ENCODE measurements at regions not wholly inside any gene's neighbourhood (a gene's known extent, or its start where the extent isn't known, plus 50 kb on each side); places are given as distances from the start of the nearest gene placed in this dataset.
"Not testable (repeated sequence)": the region's sequence is repeated elsewhere in the genome, so short reads cannot be mapped to it uniquely, and the experiment has no call there.

DNA sequence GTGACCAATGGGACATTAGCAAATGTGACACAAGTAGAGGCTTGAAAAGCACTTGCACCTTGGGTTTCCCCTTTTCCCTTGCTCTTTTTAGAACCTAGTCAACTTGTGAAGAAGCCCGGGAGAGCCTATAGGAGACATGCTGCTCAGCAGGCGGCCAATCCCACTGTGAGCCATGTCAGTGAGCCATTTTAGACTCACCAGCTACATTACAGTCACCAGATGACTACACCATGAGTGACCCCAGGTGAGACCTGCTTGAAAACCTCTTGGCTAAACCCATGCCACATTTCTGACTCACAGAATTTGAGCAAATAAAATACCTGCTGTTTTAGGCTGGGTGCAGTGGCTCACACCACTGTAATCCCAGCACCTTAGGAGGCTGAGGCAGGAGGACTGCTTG is 317.5 kb downstream of the KLF12 start:
- in situ Hi-C loops (cut with MboI; ENCODE audit: low pct_unique_long_range_greater_than_20kb, low sequenced_read_pairs, unreplicated experiment) = no loop called here
- DNase-seq (ENCODE audit: low spot score) = no peak
- TF ChIP-seq, protein P1, sequence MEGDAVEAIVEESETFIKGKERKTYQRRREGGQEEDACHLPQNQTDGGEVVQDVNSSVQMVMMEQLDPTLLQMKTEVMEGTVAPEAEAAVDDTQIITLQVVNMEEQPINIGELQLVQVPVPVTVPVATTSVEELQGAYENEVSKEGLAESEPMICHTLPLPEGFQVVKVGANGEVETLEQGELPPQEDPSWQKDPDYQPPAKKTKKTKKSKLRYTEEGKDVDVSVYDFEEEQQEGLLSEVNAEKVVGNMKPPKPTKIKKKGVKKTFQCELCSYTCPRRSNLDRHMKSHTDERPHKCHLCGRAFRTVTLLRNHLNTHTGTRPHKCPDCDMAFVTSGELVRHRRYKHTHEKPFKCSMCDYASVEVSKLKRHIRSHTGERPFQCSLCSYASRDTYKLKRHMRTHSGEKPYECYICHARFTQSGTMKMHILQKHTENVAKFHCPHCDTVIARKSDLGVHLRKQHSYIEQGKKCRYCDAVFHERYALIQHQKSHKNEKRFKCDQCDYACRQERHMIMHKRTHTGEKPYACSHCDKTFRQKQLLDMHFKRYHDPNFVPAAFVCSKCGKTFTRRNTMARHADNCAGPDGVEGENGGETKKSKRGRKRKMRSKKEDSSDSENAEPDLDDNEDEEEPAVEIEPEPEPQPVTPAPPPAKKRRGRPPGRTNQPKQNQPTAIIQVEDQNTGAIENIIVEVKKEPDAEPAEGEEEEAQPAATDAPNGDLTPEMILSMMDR (IDR thresholded peaks at IDR 0.05; ENCODE audit: extremely low read depth, insufficient read depth, missing control alignments) = no peak

DNA sequence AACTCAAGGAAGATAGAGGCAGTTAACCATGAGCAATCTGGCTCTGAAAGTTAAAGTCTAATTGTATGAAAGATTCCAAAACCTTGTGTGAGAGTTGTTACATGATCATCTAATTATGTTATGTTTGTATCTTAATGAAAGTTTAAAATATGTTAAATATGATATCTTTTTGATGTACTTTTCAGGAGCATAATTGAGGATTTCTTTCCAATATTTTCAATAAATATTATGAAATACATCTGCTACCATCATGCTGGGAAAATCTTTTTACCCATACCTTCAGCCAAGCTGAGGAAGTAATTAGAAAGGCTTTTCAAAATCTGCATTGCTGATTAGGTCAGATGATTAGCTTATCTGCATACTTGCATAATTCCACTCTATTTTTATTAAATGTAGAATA is 318.4 kb downstream of the KLF12 start:
- in situ Hi-C loops (cut with MboI; ENCODE audit: low pct_unique_long_range_greater_than_20kb, low sequenced_read_pairs, unreplicated experiment) = no loop called here
- DNase-seq (ENCODE audit: low spot score) = no peak

DNA sequence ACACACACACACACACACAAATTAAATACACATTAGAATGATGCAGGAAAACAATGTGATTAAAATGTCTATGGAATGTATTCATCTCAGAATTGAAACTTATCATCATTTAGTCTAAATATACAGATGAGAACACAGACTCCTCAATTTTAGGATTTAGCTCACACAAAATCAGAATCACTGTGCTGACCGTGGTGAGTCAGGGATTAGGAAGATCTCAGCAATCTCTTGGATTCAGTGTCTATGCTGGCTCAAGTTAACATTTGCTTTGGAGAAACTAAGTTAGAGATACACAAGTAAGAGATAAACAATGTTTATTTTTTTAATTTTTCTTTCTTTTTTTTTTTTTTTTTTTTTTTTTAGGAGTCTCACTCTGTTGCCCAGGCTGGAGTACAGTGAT is 323.6 kb downstream of the KLF12 start:
- in situ Hi-C loops (cut with MboI; ENCODE audit: low pct_unique_long_range_greater_than_20kb, low sequenced_read_pairs, unreplicated experiment) = no loop called here
- no peak for DNase-seq (ENCODE audit: low spot score)
- TF ChIP-seq, protein P1 (IDR thresholded peaks at IDR 0.05; ENCODE audit: extremely low read depth, insufficient read depth, missing control alignments) = no peak

More for the DNA sequence above, 318.4 kb downstream of the KLF12 start:
- TF ChIP-seq, protein P1 (IDR thresholded peaks at IDR 0.05; ENCODE audit: extremely low read depth, insufficient read depth, missing control alignments) = no peak

DNA sequence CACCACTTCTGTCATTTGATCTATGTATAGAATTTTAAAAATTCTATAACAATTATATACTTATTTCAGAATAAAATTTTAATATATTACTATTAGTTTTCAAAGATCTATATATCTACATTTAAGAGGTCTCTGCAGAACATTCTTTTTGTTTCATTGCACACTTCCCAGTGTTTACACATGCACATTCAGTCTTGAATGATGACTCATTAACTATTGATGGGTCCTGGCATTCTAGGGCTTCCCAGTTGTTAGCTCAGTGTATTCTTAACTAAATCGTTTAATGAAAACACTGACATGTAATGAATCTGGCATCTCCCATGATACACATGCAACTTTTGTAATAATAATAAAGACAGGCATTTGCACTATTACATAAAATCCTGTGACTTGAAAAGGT is 324.6 kb downstream of the KLF12 start:
- no peak for DNase-seq (ENCODE audit: low spot score)
- TF ChIP-seq, protein P1 (IDR thresholded peaks at IDR 0.05; ENCODE audit: extremely low read depth, insufficient read depth, missing control alignments) = no peak
- in situ Hi-C loops (cut with MboI; ENCODE audit: low pct_unique_long_range_greater_than_20kb, low sequenced_read_pairs, unreplicated experiment) = no loop called here

DNA sequence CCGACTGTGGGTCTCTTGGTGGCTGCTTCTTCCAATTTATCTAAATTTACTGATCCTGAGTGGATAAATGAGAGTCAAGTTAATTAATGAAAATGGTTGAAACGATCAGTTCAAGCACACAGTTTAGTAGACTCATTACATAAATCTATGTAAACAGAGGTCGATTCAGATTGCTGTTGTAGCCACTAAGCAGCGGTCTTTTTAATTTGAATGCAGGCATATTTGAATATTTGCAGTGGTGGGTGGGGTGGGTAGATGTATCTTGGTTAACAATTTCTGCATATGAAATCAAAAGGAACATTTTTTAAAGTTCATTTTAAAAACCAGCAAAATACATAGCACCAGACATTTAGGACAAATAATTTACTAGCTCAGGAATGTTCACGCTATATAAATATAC is 325.9 kb downstream of the KLF12 start:
- in situ Hi-C loops (cut with MboI; ENCODE audit: low pct_unique_long_range_greater_than_20kb, low sequenced_read_pairs, unreplicated experiment) = no loop called here
- no peak for DNase-seq (ENCODE audit: low spot score)
- TF ChIP-seq, protein P1 (IDR thresholded peaks at IDR 0.05; ENCODE audit: extremely low read depth, insufficient read depth, missing control alignments) = no peak

DNA sequence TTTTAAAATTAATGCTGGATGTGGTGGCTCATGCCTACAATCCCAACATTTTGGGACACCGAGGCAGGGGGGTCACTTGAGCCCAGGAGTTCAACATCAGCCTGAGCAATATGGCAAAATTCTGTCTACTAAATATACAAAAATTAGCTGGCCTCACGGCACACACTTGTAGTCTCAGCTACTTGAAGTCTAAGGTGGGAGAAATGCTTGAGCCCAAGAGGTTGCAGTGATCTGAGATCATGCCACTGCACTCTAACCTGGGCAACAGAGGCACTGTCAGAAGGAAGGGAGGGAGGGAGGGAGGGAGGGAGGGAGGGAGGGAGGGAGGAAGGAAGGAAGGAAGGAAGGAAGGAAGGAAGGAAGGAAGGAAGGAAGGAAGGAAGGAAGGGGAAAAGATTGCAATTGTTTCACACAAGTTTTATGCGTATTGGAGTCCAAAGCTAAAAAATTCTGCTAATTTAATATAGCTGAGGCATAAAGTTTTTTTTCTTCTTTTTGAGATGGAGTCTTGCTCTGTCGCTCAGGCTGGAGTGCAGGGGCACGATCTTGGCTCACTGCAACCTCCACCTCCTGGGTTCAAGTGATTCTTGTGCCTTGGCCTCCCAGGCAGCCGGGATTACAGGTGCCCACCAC is 328.8 kb downstream of the KLF12 start:
- DNase-seq (ENCODE audit: low spot score); in situ Hi-C loops (cut with MboI; ENCODE audit: low pct_unique_long_range_greater_than_20kb, low sequenced_read_pairs, unreplicated experiment): not testable (repeated sequence)

DNA sequence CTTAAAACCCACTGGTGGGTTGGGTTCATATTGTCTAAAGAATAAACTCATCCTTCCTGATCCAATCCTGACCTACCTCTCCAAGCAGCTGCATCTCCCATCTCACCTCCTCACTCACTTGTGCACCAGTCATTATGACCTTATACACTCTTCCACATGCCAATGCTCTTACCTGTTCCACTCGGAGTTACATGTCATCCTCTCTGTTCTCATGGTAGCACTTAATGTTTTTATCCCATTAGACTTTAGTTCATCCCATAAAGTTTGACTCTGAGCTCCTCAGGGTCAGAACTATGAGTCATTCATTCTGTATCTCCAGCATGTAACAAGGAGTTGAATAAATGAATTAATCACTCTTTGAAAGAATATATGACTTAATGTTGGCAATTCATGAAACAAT is 330.2 kb downstream of the KLF12 start:
- no peak for DNase-seq (ENCODE audit: low spot score)
- in situ Hi-C loops (cut with MboI; ENCODE audit: low pct_unique_long_range_greater_than_20kb, low sequenced_read_pairs, unreplicated experiment) = no loop called here
- TF ChIP-seq, protein P1 (IDR thresholded peaks at IDR 0.05; ENCODE audit: extremely low read depth, insufficient read depth, missing control alignments) = no peak
